Muscle of leg (tissue), 3 donors: ENCODE measurements at regions not wholly inside any gene's neighbourhood (a gene's known extent, or its start where the extent isn't known, plus 50 kb on each side); places are given as distances from the start of the nearest gene placed in this dataset.
"Not testable (repeated sequence)": the region's sequence is repeated elsewhere in the genome, so short reads cannot be mapped to it uniquely, and the experiment has no call there.

Experiments used
- DNase-seq: peaks from one replicate; pipeline ENCODE4 v3.0.0; 2013
- H3K27ac ChIP-seq: one replicate; pipeline ENCODE4 v1.5.1; 2013; ENCODE audit warnings: mild to moderate bottlenecking, low read length, control low read depth
- H3K27me3 ChIP-seq: one replicate; pipeline ENCODE4 v1.6.1; 2013; ENCODE audit warnings: low read length; ENCODE audit not compliant: control insufficient read depth, insufficient read depth
- H3K36me3 ChIP-seq: one replicate; pipeline ENCODE4 v1.6.1; 2013; ENCODE audit warnings: low read length; ENCODE audit not compliant: control insufficient read depth, insufficient read depth
- H3K4me1 ChIP-seq: one replicate; pipeline ENCODE4 v1.6.1; 2013; ENCODE audit warnings: low read length; ENCODE audit not compliant: control insufficient read depth, insufficient read depth
- H3K4me3 ChIP-seq: one replicate; pipeline ENCODE4 v1.5.1; 2013; ENCODE audit warnings: low read length, control low read depth
- H3K9me3 ChIP-seq: replicated peaks from 2 replicates; pipeline ENCODE4 v1.6.1; 2013; ENCODE audit warnings: low read depth, low read length; ENCODE audit not compliant: control insufficient read depth
- WGBS: methylation state at CpG from one replicate; pipeline ENCODE4 v1.1.5; 2013; ENCODE audit warnings: missing lambda C conversion rate; ENCODE audit not compliant: insufficient coverage; 5-methylcytosine and 5-hydroxymethylcytosine counted together

- DNase-seq, result no peak
- Histone ChIP-seq H3K27me3 (no peaks in the 10 kb centered on the region), H3K4me1 (no peaks in the 10 kb centered on the region), H3K4me3 (no peak overlapping the region), H3K9me3 (no peaks in the 10 kb centered on the region), H3K36me3 (no peaks in the 10 kb centered on the region), H3K27ac (no peak overlapping the region)
- WGBS, result no CpG with 5 or more reads among the region's 2 CpGs
These were observed 533.8 kb upstream of the LRRN3 start for GRCh38 chr7:110557136-110557535.

DNA sequence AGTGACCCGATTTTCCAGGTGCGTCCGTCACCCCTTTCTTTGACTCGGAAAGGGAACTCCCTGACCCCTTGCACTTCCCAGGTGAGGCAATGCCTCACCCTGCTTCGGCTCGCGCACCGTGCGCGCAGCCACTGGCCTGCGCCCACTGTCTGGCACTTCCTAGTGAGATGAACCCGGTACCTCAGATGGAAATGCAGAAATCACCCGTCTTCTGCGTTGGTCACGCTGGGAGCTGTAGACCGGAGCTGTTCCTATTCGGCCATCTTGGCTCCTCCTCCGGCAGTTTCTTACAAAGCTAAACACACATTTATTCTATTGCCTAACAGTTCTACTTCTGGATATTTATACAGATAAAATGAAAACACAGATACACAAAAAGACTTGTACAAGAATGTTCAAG, 527.6 kb upstream of the LRRN3 start:
- H3K9me3 ChIP-seq, H3K4me3 ChIP-seq, H3K4me1 ChIP-seq, DNase-seq, H3K27me3 ChIP-seq, H3K27ac ChIP-seq, H3K36me3 ChIP-seq: not testable (repeated sequence)
- 94% methylated on average over 13 of the region's 18 CpGs for WGBS

- H3K27me3 ChIP-seq, result no peaks in the 10 kb centered on the region
- H3K27ac ChIP-seq, result peak overlapping the region; percentile 42
- no peaks in the 10 kb centered on the region for H3K36me3 ChIP-seq
- H3K4me1 ChIP-seq, result no peaks in the 10 kb centered on the region
- no peaks in the 10 kb centered on the region for H3K9me3 ChIP-seq
- no peak overlapping the region for H3K4me3 ChIP-seq
- peak; percentile 72 for DNase-seq
These were observed 526.7 kb upstream of the LRRN3 start for GRCh38 chr7:110564246-110564645.

- no peaks in the 10 kb centered on the region for H3K36me3 ChIP-seq
- H3K27ac ChIP-seq, result no peak overlapping the region
- WGBS, result no CpG with 5 or more reads among the region's 3 CpGs
- no peak overlapping the region for H3K4me3 ChIP-seq
- no peak for DNase-seq
- no peaks in the 10 kb centered on the region for H3K9me3 ChIP-seq
- no peaks in the 10 kb centered on the region for H3K4me1 ChIP-seq
- H3K27me3 ChIP-seq, result no peaks in the 10 kb centered on the region
These were observed 522.5 kb upstream of the LRRN3 start for GRCh38 chr7:110568388-110568787.

DNA sequence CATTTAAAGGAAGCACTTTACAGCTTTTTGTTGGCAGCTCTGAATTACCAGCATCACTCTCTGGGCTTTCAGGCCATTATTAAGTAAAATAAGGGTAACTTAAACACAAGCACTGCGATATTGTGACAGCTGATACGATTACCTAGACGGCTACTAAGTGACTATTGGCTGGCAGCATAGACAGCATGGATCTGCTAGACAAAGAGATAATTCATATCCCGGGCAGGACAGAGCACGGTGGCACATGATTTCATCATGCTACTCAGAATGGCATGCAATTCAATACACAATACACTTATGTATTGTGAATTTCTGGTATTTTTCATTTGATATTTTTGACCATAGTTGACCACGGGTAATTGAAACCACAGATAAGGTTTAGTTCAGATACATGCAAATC, 522.0 kb upstream of the LRRN3 start:
- Histone ChIP-seq H3K4me3 (no peak overlapping the region), H3K4me1 (no peaks in the 10 kb centered on the region), H3K27me3 (no peaks in the 10 kb centered on the region), H3K9me3 (no peaks in the 10 kb centered on the region), H3K36me3 (no peaks in the 10 kb centered on the region), H3K27ac (no peak overlapping the region)
- DNase-seq, result no peak
- 89% methylated on average over 3 of the region's 6 CpGs for WGBS

DNA sequence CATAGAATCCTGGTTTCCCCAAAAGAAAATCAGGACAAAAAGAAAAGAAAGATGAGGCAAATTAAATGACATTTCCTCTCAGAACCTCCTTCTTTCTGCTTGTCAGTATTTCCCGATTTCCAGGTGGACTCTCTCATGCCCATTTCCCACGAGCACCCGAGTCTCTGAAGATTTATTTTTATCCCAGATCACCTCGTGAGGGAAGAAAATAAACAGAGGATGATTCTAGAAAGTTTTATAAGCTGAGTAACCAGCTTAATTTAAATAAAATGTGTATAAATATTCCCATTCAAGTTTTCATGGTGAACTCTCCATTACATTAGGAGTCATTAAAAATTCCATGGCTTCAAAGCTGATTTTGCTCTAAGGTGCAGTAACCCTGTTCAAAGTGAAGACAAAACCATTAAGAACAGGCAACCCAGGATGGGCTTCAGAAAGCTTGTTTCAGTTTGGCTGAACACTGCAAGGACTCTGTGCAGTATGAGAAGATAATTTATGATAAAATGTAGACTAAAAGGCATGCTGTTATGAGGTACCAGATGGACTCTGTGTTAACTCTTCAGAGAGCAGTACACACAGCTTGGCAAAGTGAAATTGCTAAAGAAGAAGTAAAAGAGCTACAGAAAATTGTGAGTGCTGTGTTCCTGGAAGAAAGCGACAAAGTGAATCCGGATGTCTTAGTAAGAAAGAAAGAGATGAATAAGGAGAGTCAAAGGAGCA, 521.3 kb upstream of the LRRN3 start:
- Histone ChIP-seq H3K27me3 (no peaks in the 10 kb centered on the region), H3K27ac (no peak overlapping the region), H3K36me3 (no peaks in the 10 kb centered on the region), H3K4me1 (no peaks in the 10 kb centered on the region), H3K9me3 (no peaks in the 10 kb centered on the region), H3K4me3 (no peak overlapping the region)
- DNase-seq, result no peak
- WGBS, result 45% methylated on average over 2 of the region's 6 CpGs

DNA sequence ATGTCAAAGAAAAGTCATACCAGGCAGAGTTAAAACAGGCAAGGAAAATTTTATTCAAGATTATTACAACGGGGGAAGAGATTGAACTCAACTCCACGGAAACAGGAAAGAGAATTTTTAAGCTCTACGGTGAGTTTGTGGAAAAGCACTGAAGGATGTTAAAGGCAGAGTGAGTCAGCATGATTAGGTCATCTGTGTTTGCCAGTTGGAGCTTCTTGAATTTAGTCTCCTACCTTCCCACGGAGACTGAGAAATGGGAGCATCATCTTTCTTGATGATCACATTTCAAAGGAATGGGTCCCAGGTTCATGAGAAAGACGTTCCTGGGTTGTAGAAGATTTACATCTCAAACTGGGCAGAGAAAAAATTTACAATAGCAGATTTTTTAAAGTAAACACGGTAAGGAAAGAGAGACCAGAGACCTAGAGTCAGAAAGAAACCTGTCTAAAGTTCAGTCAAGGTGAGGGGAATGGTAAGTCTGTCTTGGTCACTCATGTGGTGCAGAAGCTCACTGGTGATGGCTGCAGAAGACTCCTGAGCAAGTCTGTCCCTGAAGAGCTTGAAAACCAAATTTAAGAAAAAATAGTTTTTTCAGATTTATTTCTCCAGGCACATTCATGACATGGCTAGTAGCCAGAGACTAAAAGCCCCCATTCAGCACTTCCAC, 516.9 kb upstream of the LRRN3 start:
- WGBS, result 40% methylated on average over 2 of the region's 6 CpGs
- H3K4me3 ChIP-seq, result no peak overlapping the region
- no peaks in the 10 kb centered on the region for H3K36me3 ChIP-seq
- no peak overlapping the region for H3K27ac ChIP-seq
- DNase-seq, result peak; percentile 14
- H3K4me1 ChIP-seq, result no peaks in the 10 kb centered on the region
- no peaks in the 10 kb centered on the region for H3K27me3 ChIP-seq
- no peaks in the 10 kb centered on the region for H3K9me3 ChIP-seq

DNA sequence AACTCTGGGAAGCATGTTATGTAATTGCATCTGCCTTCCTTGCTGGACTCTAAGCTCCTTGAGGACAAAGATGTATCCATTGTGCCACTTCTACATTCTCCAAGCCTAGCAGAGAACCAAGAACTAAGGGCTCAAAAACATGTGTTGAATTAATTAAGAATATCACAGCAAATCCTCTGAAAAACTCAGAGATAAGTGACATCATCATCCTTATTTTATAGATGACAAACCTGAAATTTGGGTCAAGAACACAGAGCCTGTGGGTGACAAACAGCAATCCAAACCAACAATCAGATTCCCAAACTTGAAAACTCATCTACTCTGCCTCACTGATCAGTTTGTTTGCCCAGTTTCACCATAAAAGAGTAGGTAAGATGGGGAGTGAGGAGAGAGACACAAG, 503.6 kb upstream of the LRRN3 start:
- Histone ChIP-seq H3K4me1 (no peaks in the 10 kb centered on the region), H3K27ac (no peak overlapping the region), H3K36me3 (no peaks in the 10 kb centered on the region), H3K27me3 (no peaks in the 10 kb centered on the region), H3K9me3 (no peaks in the 10 kb centered on the region), H3K4me3 (no peak overlapping the region)
- no peak for DNase-seq

- Histone ChIP-seq H3K9me3 (no peaks in the 10 kb centered on the region), H3K4me1 (no peaks in the 10 kb centered on the region), H3K4me3 (no peak overlapping the region), H3K27ac (no peak overlapping the region), H3K36me3 (no peaks in the 10 kb centered on the region), H3K27me3 (no peaks in the 10 kb centered on the region)
- no peak for DNase-seq
- WGBS, result 60% methylated on average over 1 of the region's 5 CpGs
These were observed 500.5 kb upstream of the LRRN3 start for GRCh38 chr7:110590415-110590814.

- H3K27me3 ChIP-seq, result no peaks in the 10 kb centered on the region
- H3K9me3 ChIP-seq, result no peaks in the 10 kb centered on the region
- 80% methylated on average over 2 of the region's 4 CpGs for WGBS
- no peak overlapping the region for H3K4me3 ChIP-seq
- peak; percentile 30 for DNase-seq
- H3K4me1 ChIP-seq, result no peaks in the 10 kb centered on the region
- no peaks in the 10 kb centered on the region for H3K36me3 ChIP-seq
- H3K27ac ChIP-seq, result no peak overlapping the region
These were observed 499.6 kb upstream of the LRRN3 start for GRCh38 chr7:110591341-110591740.

DNA sequence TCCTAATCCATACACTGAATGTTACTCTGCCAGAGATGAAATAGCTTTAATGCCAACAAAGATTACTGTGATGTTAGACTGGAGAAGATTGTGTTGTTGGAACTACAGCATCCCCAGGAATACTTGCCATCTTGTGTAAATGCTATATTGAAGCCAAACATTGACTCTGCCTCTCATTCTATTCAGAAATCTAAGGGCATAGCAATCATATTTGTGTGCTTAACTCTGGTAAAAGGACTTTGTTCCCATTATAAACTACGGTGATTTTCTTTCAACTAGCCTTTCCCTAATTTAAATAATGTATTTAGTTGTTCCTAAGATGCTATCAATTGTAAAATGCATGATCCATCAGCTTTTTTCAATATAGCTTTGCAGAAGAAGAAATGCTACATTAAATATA, 498.4 kb upstream of the LRRN3 start:
- WGBS, result no CpG with 5 or more reads among the region's 1 CpG
- H3K4me3 ChIP-seq, result no peak overlapping the region
- DNase-seq, result no peak
- no peak overlapping the region for H3K27ac ChIP-seq
- no peaks in the 10 kb centered on the region for H3K9me3 ChIP-seq
- no peaks in the 10 kb centered on the region for H3K36me3 ChIP-seq
- no peaks in the 10 kb centered on the region for H3K4me1 ChIP-seq
- H3K27me3 ChIP-seq, result no peaks in the 10 kb centered on the region
